ENCODE measurements at regions not wholly inside any gene's neighbourhood (a gene's known extent, or its start where the extent isn't known, plus 50 kb on each side); places are given as distances from the start of the nearest gene placed in this dataset.
"Not testable (repeated sequence)": the region's sequence is repeated elsewhere in the genome, so short reads cannot be mapped to it uniquely, and the experiment has no call there.

- Histone ChIP-seq H3K36me3 (replicated peaks in 1 of 2; ENCODE audit: control extremely low read depth in 1 of 2, control insufficient read depth in 1 of 2, extremely low read depth in 1 of 2, insufficient read depth in 2 of 2, low read length in 1 of 2) (no peaks in the 10 kb centered on the region), H3K4me1 (ENCODE audit: control insufficient read depth in 2 of 2, insufficient read depth in 2 of 2, low read length in 2 of 2) (no peaks in the 10 kb centered on the region), H3K27ac (ENCODE audit: low read length in 2 of 2) (no peak overlapping the region), H3K9ac (ENCODE audit: low read length) (no peak overlapping the region), H4K20me1 (ENCODE audit: control insufficient read depth, insufficient read depth, low read length, poor library complexity, severe bottlenecking) (no peaks in the 10 kb centered on the region), H2AFZ (ENCODE audit: insufficient read depth, low read depth, low read length, poor library complexity, severe bottlenecking) (no peak overlapping the region), H3K27me3 (replicated peaks in 1 of 4; ENCODE audit: control extremely low read depth in 1 of 4, control insufficient read depth in 3 of 4, insufficient read depth in 4 of 4, low read length in 3 of 4) (no peaks in the 10 kb centered on the region), H3K4me2 (replicated peaks; ENCODE audit: low read depth, low read length, poor library complexity, severe bottlenecking) (no peak overlapping the region), H3K4me3 (ENCODE audit: control extremely low read depth in 1 of 5, extremely low read depth in 1 of 5, insufficient read depth in 1 of 5, low read depth in 2 of 5, low read length in 4 of 5) (no peak overlapping the region), H3K79me2 (ENCODE audit: control insufficient read depth, insufficient read depth, low read length) (no peaks in the 10 kb centered on the region), H3K9me3 (ENCODE audit: control extremely low read depth in 1 of 3, control insufficient read depth in 2 of 3, insufficient read depth in 1 of 3, low read length in 2 of 3) (peaks cover 0 to under 1% (median 0%) of the 10 kb centered on the region in 3 donors)
- H3K27me3 Mint-ChIP-seq: no peaks in the 10 kb centered on the region
- no peak for ATAC-seq (ENCODE audit: low read depth)
- WGBS (ENCODE audit: insufficient coverage): 93% methylated on average over 6 of the region's 6 CpGs
- no peaks in the 10 kb centered on the region for H3K4me1 Mint-ChIP-seq
- no peak for TF ChIP-seq CTCF (IDR thresholded peaks at IDR 0.05)
- TF ChIP-seq EZH2 (IDR thresholded peaks at IDR 0.05; ENCODE audit: borderline replicate concordance, insufficient read depth, low read depth, low read length, poor library complexity, severe bottlenecking): no peak
- intact Hi-C loops (cut with micrococcal nuclease): no loop called here
- ChIA-PET POLR2A (no interaction called here), CTCF (no interaction called here)
- H3K9me3 Mint-ChIP-seq (ENCODE audit: insufficient read depth): no peaks in the 10 kb centered on the region
- no peak for DNase-seq
- H3K27ac Mint-ChIP-seq: no peak overlapping the region
- H3K4me3 Mint-ChIP-seq: no peak overlapping the region
Observed at GRCh38 chr5:167939686-167940085, 351.8 kb upstream of the WWC1 start.

GRCh38 chr5:167940911-167941310, 350.5 kb upstream of the WWC1 start:
- Histone ChIP-seq H2AFZ (ENCODE audit: insufficient read depth, low read depth, low read length, poor library complexity, severe bottlenecking) (no peak overlapping the region), H3K36me3 (replicated peaks in 1 of 2; ENCODE audit: control extremely low read depth in 1 of 2, control insufficient read depth in 1 of 2, extremely low read depth in 1 of 2, insufficient read depth in 2 of 2, low read length in 1 of 2) (no peaks in the 10 kb centered on the region), H3K9me3 (ENCODE audit: control extremely low read depth in 1 of 3, control insufficient read depth in 2 of 3, insufficient read depth in 1 of 3, low read length in 2 of 3) (peaks cover 0 to 4% (median 0%) of the 10 kb centered on the region in 3 donors), H3K79me2 (ENCODE audit: control insufficient read depth, insufficient read depth, low read length) (no peaks in the 10 kb centered on the region), H3K4me2 (replicated peaks; ENCODE audit: low read depth, low read length, poor library complexity, severe bottlenecking) (no peak overlapping the region), H3K27ac (ENCODE audit: low read length in 2 of 2) (no peak overlapping the region), H3K4me1 (ENCODE audit: control insufficient read depth in 2 of 2, insufficient read depth in 2 of 2, low read length in 2 of 2) (no peaks in the 10 kb centered on the region), H3K9ac (ENCODE audit: low read length) (no peak overlapping the region), H3K27me3 (replicated peaks in 1 of 4; ENCODE audit: control extremely low read depth in 1 of 4, control insufficient read depth in 3 of 4, insufficient read depth in 4 of 4, low read length in 3 of 4) (no peaks in the 10 kb centered on the region), H4K20me1 (ENCODE audit: control insufficient read depth, insufficient read depth, low read length, poor library complexity, severe bottlenecking) (no peaks in the 10 kb centered on the region), H3K4me3 (ENCODE audit: control extremely low read depth in 1 of 5, extremely low read depth in 1 of 5, insufficient read depth in 1 of 5, low read depth in 2 of 5, low read length in 4 of 5) (no peak overlapping the region)
- POLR2A ChIA-PET: no interaction called here
- no peak for TF ChIP-seq EZH2 (IDR thresholded peaks at IDR 0.05; ENCODE audit: borderline replicate concordance, insufficient read depth, low read depth, low read length, poor library complexity, severe bottlenecking)
- TF ChIP-seq CTCF (IDR thresholded peaks at IDR 0.05): no peak
- DNase-seq (no peak), ATAC-seq (ENCODE audit: low read depth) (no peak)
- CTCF ChIA-PET: no interaction called here
- H3K4me1 Mint-ChIP-seq: no peaks in the 10 kb centered on the region
- intact Hi-C loops (cut with micrococcal nuclease): no loop called here
- no peak overlapping the region for H3K27ac Mint-ChIP-seq
- no peaks in the 10 kb centered on the region for H3K27me3 Mint-ChIP-seq
- no peaks in the 10 kb centered on the region for H3K9me3 Mint-ChIP-seq (ENCODE audit: insufficient read depth)
- WGBS (ENCODE audit: insufficient coverage): 89% methylated on average over 1 of the region's 3 CpGs
- H3K4me3 Mint-ChIP-seq: no peak overlapping the region

GRCh38 chr5:167941556-167941955, 349.9 kb upstream of the WWC1 start:
- H3K27me3 ChIP-seq (replicated peaks in 1 of 4; ENCODE audit: control extremely low read depth in 1 of 4, control insufficient read depth in 3 of 4, insufficient read depth in 4 of 4, low read length in 3 of 4); H3K9me3 ChIP-seq (ENCODE audit: control extremely low read depth in 1 of 3, control insufficient read depth in 2 of 3, insufficient read depth in 1 of 3, low read length in 2 of 3); H3K4me1 ChIP-seq (ENCODE audit: control insufficient read depth in 2 of 2, insufficient read depth in 2 of 2, low read length in 2 of 2); H3K27ac ChIP-seq (ENCODE audit: low read length in 2 of 2); ATAC-seq (ENCODE audit: low read depth); H3K9ac ChIP-seq (ENCODE audit: low read length); H3K79me2 ChIP-seq (ENCODE audit: control insufficient read depth, insufficient read depth, low read length); H3K4me3 ChIP-seq (ENCODE audit: control extremely low read depth in 1 of 5, extremely low read depth in 1 of 5, insufficient read depth in 1 of 5, low read depth in 2 of 5, low read length in 4 of 5); H3K4me1 Mint-ChIP-seq; H3K27ac Mint-ChIP-seq; H3K36me3 ChIP-seq (replicated peaks in 1 of 2; ENCODE audit: control extremely low read depth in 1 of 2, control insufficient read depth in 1 of 2, extremely low read depth in 1 of 2, insufficient read depth in 2 of 2, low read length in 1 of 2); H3K4me2 ChIP-seq (replicated peaks; ENCODE audit: low read depth, low read length, poor library complexity, severe bottlenecking); H4K20me1 ChIP-seq (ENCODE audit: control insufficient read depth, insufficient read depth, low read length, poor library complexity, severe bottlenecking); H2AFZ ChIP-seq (ENCODE audit: insufficient read depth, low read depth, low read length, poor library complexity, severe bottlenecking); POLR2A ChIA-PET; intact Hi-C loops (cut with micrococcal nuclease); H3K27me3 Mint-ChIP-seq; H3K4me3 Mint-ChIP-seq; DNase-seq; H3K9me3 Mint-ChIP-seq (ENCODE audit: insufficient read depth); CTCF ChIA-PET: not testable (repeated sequence)
- 50% methylated on average over 1 of the region's 2 CpGs for WGBS (ENCODE audit: insufficient coverage)
